ENCODE measurements at regions not wholly inside any gene's neighbourhood (a gene's known extent, or its start where the extent isn't known, plus 50 kb on each side); places are given as distances from the start of the nearest gene placed in this dataset.

- no peak for TF ChIP-seq POLR2A (IDR thresholded peaks at IDR 0.05)
- no peak for TF ChIP-seq CTCF (IDR thresholded peaks at IDR 0.05)
- TF ChIP-seq EP300 (IDR thresholded peaks at IDR 0.05), result no peak
Measured at GRCh38 chr18:51250458-51251024, 53.1 kb upstream of the MEX3C start.

Measured in ovary (tissue), 3 donors.